ENCODE measurements at regions not wholly inside any gene's neighbourhood (a gene's known extent, or its start where the extent isn't known, plus 50 kb on each side); places are given as distances from the start of the nearest gene placed in this dataset.

DNA sequence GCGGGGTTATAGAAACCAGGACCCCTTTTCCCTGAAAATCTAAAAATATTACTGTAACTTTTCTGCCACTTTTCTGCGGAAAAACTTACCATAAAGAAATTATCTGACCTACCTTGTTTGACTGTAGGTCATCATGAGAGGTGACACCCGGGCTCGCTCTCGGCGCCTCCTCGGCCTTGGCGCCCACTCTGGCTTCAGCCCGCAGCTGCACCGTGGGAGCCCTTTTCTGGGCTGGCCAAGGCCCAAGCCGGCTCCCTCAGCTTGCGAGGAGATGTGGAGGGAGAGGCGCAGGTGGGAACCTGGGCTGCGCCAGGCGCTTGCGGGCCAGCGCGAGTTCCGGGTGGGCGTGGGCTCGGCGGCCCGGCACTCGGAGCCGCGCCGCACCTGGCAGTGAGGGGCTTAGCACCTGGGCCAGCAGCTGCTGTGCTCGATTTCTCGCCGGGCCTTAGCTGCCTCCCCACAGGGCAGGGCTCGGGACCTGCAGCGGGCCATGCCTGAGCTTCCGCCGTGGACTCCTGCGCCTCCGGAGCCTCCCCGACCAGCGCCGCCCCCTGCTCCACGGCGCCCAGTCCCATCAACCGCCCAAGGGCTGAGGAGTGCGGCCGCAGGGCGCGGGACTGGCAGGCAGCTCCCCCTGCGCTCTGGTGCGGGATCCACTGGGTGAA, 107.7 kb upstream of the DNAJC10 start:
- Histone ChIP-seq H3K4me2 (ENCODE audit: insufficient read depth, low read length) (no peak overlapping the region; the same call in 1 of the 2 replicates), H3K9me1 (ENCODE audit: control insufficient read depth, insufficient read depth, low read length) (no peaks in the 10 kb centered on the region), H3K4me3 (no peak overlapping the region; the same call in 1 of the 2 replicates), H3K36me3 (ENCODE audit: control insufficient read depth, insufficient read depth, low read length) (no peaks in the 10 kb centered on the region), H4K20me1 (replicated peaks; ENCODE audit: control insufficient read depth, insufficient read depth, low read length) (no peaks in the 10 kb centered on the region), H3K27ac (ENCODE audit: extremely low read depth, low read depth, low read length) (no peak overlapping the region), H3K9ac (ENCODE audit: insufficient read depth in 1 of 2, low read depth in 2 of 2, low read length in 2 of 2) (no peak overlapping the region), H3K9me3 (replicated peaks; ENCODE audit: control insufficient read depth, insufficient read depth, low read depth, low read length) (no peaks in the 10 kb centered on the region), H2AFZ (ENCODE audit: low read depth, low read length) (peak overlapping the region; percentile 44; the same call in 1 of the 2 replicates), H3K27me3 (ENCODE audit: control insufficient read depth in 2 of 2, insufficient read depth in 2 of 2, low read length in 2 of 2) (no peaks in the 10 kb centered on the region), H3K4me1 (replicated peaks in 1 of 2; ENCODE audit: control insufficient read depth in 2 of 2, insufficient read depth in 2 of 2, low read length in 2 of 2) (peaks cover 0 to 7% of the 10 kb centered on the region in 2 experiments; a peak in 1 of 5 replicates), H3K79me2 (ENCODE audit: control insufficient read depth, insufficient read depth, low read length) (no peaks in the 10 kb centered on the region)
- FAIRE-seq: no peak
- 28% methylated on average over 35 of the region's 48 CpGs for WGBS (ENCODE audit: insufficient coverage, low coverage, missing lambda C conversion rate)
- no peak for DNase-seq (ENCODE audit: extremely low read depth in 1 of 4, low spot score in 3 of 4)
- in situ Hi-C loops (cut with MboI): no loop called here
- ChIA-PET POLR2A (interaction anchor here (1.4 to 1.5 kb wide), 2 partner anchors 9 to 13 kb away, joined by 3 to 5 read pairs; no protein-coding TSS in a partner anchor), CTCF (ENCODE audit: low intra/inter-chr PET ratio) (no interaction called here)
- intact Hi-C loops (cut with micrococcal nuclease): no loop called here
- peak; percentile 78 for ATAC-seq
- BruUV-seq (replicated peaks): no TSS peak
- TF ChIP-seq ETV5 (CRISPR knock-in tag; IDR thresholded peaks at IDR 0.05; ENCODE audit: low read depth) (no peak), FOXJ2 (tag; IDR thresholded peaks at IDR 0.05) (no peak), TEAD4 (IDR thresholded peaks at IDR 0.05; ENCODE audit: low read length) (no peak), TEAD4 (CRISPR knock-in tag; IDR thresholded peaks at IDR 0.05; ENCODE audit: borderline replicate concordance) (no peak), POLR2G (IDR thresholded peaks at IDR 0.05; ENCODE audit: low read depth, low read length) (peak; percentile 26; the same call in 1 of the 2 replicates), ZNF695 (CRISPR knock-in tag; IDR thresholded peaks at IDR 0.05) (no peak), MAZ (CRISPR knock-in tag; conservative IDR thresholded peaks at IDR 0.05 in 1 of 2, IDR thresholded peaks at IDR 0.05 in 1 of 2) (0 out of 4 replicates have a peak, but pooled peaks of 1 of the 2 experiments have one; percentile 12), NRF1 (conservative IDR thresholded peaks at IDR 0.05 in 1 of 2, IDR thresholded peaks at IDR 0.05 in 1 of 2) (peak in 1 of 2 experiments; percentile 34; a peak in 1 of 4 replicates), MGA (IDR thresholded peaks at IDR 0.05) (peak; percentile 18; the same call in 1 of the 2 replicates)

Data from K562 (cell line).